AG04449 (cell line): ENCODE measurements at regions not wholly inside any gene's neighbourhood (a gene's known extent, or its start where the extent isn't known, plus 50 kb on each side); places are given as distances from the start of the nearest gene placed in this dataset.

Experiments used
- CTCF ChIA-PET: fragments of 350-600 bp; formaldehyde crosslinking; extraction: SDS; loops from one replicate; lab custom pipeline; 2021; ENCODE audit warnings: antibody characterized with exemption; lab: Yijun Ruan, JAX
- POLR2A ChIA-PET: fragments of 400-600, 350-600 bp; formaldehyde crosslinking; extraction: SDS; loops from one replicate; lab custom pipeline; 2020; ENCODE audit warnings: antibody characterized with exemption, inconsistent platforms; lab: Yijun Ruan, JAX
- DNase-seq: peaks from one replicate; pipeline ENCODE4 v3.0.0-alpha.2; 2010; ENCODE audit warnings: low read depth, low spot score
- H3K4me3 ChIP-seq: 2 replicates; pipeline ENCODE4 v1.5.1; 2011; ENCODE audit warnings: low read depth, mild to moderate bottlenecking, control low read depth, low read length
- CTCF ChIP-seq: IDR thresholded peaks from one replicate; pipeline ENCODE4 v1.5.1; 2011; ENCODE audit warnings: mild to moderate bottlenecking, moderate library complexity, low read length, control low read depth, inconsistent platforms; ENCODE audit not compliant: insufficient read depth; ENCODE audit errors: missing control alignments

DNA sequence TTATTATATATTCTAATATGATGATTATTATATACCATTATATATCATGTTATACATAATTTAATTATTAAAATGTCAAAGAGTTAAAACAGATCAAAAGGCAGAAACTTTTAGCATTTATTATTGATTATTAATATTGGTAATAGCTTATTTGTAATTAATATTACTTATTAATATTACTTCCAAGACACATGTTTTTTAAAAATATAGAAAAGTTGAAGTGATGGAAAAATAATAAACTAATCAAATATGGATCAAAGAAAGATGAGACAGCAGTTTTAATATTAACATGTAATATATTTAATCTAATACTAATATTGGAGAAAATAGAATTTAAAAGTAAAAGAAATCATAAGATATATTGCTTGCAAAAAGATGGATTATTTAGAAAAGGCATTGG lies 154.6 kb upstream of the TAB2 start:
- H3K4me3 ChIP-seq, result no peak overlapping the region
- no peak for DNase-seq
- CTCF ChIA-PET, result no interaction called here
- POLR2A ChIA-PET, result no interaction called here
- TF ChIP-seq CTCF, result no peak

GRCh38 chr6:149164199-149164750 lies 153.2 kb upstream of the TAB2 start:
- POLR2A ChIA-PET, result no interaction called here
- CTCF ChIA-PET, result interaction anchor here (1.4 kb wide), 1 partner anchor 267 kb away, joined by 4 read pairs; no protein-coding TSS in a partner anchor
- DNase-seq, result no peak
- TF ChIP-seq CTCF, result no peak
- no peak overlapping the region for H3K4me3 ChIP-seq

- CTCF ChIA-PET, result no interaction called here
- no peak for DNase-seq
- POLR2A ChIA-PET, result no interaction called here
- no peak for TF ChIP-seq CTCF
- no peak overlapping the region for H3K4me3 ChIP-seq
Observed at GRCh38 chr6:149166336-149166735, 151.2 kb upstream of the TAB2 start.

GRCh38 chr6:149166747-149167146 lies 150.8 kb upstream of the TAB2 start:
- POLR2A ChIA-PET, result no interaction called here

GRCh38 chr6:149168968-149169367 lies 148.5 kb upstream of the TAB2 start:
- no peak for DNase-seq
- TF ChIP-seq CTCF, result no peak
- no peak overlapping the region for H3K4me3 ChIP-seq
- CTCF ChIA-PET, result no interaction called here
- POLR2A ChIA-PET, result no interaction called here

More at GRCh38 chr6:149166747-149167146, 150.8 kb upstream of the TAB2 start:
- H3K4me3 ChIP-seq, result no peak overlapping the region
- no peak for TF ChIP-seq CTCF
- DNase-seq, result no peak
- CTCF ChIA-PET, result no interaction called here

- H3K4me3 ChIP-seq, result no peak overlapping the region
- POLR2A ChIA-PET, result no interaction called here
- DNase-seq, result no peak
- CTCF ChIA-PET, result no interaction called here
- TF ChIP-seq CTCF, result no peak
Observed at GRCh38 chr6:149169761-149170511, 147.6 kb upstream of the TAB2 start.
